ENCODE measurements at regions not wholly inside any gene's neighbourhood (a gene's known extent, or its start where the extent isn't known, plus 50 kb on each side); places are given as distances from the start of the nearest gene placed in this dataset.

DNA sequence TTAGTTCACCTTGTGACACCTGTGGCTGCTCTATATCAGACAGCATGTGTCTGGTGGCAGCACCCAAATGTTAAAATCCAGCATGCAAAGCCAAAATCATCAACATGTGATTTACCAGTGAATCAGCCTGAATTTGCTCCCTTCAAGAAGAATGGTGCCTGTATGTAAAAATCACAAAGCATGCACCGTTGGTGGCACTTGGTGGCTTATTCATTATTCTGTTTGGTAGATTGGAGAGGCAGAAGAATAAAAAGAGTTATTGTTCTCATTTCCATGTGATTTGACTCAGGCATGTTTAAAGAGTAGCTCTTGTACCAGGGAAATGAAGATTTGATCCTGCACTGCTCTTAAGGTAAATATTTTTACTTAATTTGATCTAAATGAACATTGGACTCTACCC, 143.9 kb upstream of the MPPED2 start:
- TF ChIP-seq, protein P1, sequence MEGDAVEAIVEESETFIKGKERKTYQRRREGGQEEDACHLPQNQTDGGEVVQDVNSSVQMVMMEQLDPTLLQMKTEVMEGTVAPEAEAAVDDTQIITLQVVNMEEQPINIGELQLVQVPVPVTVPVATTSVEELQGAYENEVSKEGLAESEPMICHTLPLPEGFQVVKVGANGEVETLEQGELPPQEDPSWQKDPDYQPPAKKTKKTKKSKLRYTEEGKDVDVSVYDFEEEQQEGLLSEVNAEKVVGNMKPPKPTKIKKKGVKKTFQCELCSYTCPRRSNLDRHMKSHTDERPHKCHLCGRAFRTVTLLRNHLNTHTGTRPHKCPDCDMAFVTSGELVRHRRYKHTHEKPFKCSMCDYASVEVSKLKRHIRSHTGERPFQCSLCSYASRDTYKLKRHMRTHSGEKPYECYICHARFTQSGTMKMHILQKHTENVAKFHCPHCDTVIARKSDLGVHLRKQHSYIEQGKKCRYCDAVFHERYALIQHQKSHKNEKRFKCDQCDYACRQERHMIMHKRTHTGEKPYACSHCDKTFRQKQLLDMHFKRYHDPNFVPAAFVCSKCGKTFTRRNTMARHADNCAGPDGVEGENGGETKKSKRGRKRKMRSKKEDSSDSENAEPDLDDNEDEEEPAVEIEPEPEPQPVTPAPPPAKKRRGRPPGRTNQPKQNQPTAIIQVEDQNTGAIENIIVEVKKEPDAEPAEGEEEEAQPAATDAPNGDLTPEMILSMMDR (IDR thresholded peaks at IDR 0.05; ENCODE audit: poor library complexity) = no peak
- no peak for TF ChIP-seq EZH2 (IDR thresholded peaks at IDR 0.05; ENCODE audit: borderline replicate concordance)
- no peak for TF ChIP-seq EZH2phosphoT487 (IDR thresholded peaks at IDR 0.05; ENCODE audit: low read depth, severe bottlenecking, unreplicated experiment)

Measured in hepatocyte (in vitro differentiated cells).